ENCODE measurements at regions not wholly inside any gene's neighbourhood (a gene's known extent, or its start where the extent isn't known, plus 50 kb on each side); places are given as distances from the start of the nearest gene placed in this dataset.

GRCh38 chr7:55273186-55273980, 91.8 kb upstream of the LANCL2 start:
- DNase-seq (ENCODE audit: low read depth), result no peak
- FAIRE-seq, result no peak
- peaks cover 8% of the 10 kb centered on the region for H3K27me3 ChIP-seq (ENCODE audit: control insufficient read depth, insufficient read depth, low read length)
- TF ChIP-seq CTCF (IDR thresholded peaks at IDR 0.05; ENCODE audit: insufficient read depth, low read length, severe bottlenecking), result no peak
- H3K4me3 ChIP-seq (ENCODE audit: low read depth, low read length), result no peak overlapping the region
- H3K36me3 ChIP-seq (ENCODE audit: control insufficient read depth, insufficient read depth, low read length), result no peaks in the 10 kb centered on the region

- DNase-seq (ENCODE audit: low read depth), result no peak
- no peak for FAIRE-seq
- no peak overlapping the region for H3K4me3 ChIP-seq (ENCODE audit: low read depth, low read length)
- peaks cover 8% of the 10 kb centered on the region for H3K27me3 ChIP-seq (ENCODE audit: control insufficient read depth, insufficient read depth, low read length)
- no peak for TF ChIP-seq CTCF (IDR thresholded peaks at IDR 0.05; ENCODE audit: insufficient read depth, low read length, severe bottlenecking)
- no peaks in the 10 kb centered on the region for H3K36me3 ChIP-seq (ENCODE audit: control insufficient read depth, insufficient read depth, low read length)
Measured at GRCh38 chr7:55274156-55274555, 91.0 kb upstream of the LANCL2 start.

- Histone ChIP-seq H3K4me3 (ENCODE audit: low read depth, low read length) (no peak overlapping the region), H3K27me3 (ENCODE audit: control insufficient read depth, insufficient read depth, low read length) (peaks cover 8% of the 10 kb centered on the region), H3K36me3 (ENCODE audit: control insufficient read depth, insufficient read depth, low read length) (no peaks in the 10 kb centered on the region)
- FAIRE-seq, result no peak
- no peak for TF ChIP-seq CTCF (IDR thresholded peaks at IDR 0.05; ENCODE audit: insufficient read depth, low read length, severe bottlenecking)
- DNase-seq (ENCODE audit: low read depth), result no peak
Measured at GRCh38 chr7:55275291-55276200, 89.6 kb upstream of the LANCL2 start.

GRCh38 chr7:55276572-55277295, 88.4 kb upstream of the LANCL2 start:
- FAIRE-seq (no peak), DNase-seq (ENCODE audit: low read depth) (no peak)
- no peak for TF ChIP-seq CTCF (IDR thresholded peaks at IDR 0.05; ENCODE audit: insufficient read depth, low read length, severe bottlenecking)
- Histone ChIP-seq H3K27me3 (ENCODE audit: control insufficient read depth, insufficient read depth, low read length) (peaks cover 5% of the 10 kb centered on the region), H3K4me3 (ENCODE audit: low read depth, low read length) (no peak overlapping the region), H3K36me3 (ENCODE audit: control insufficient read depth, insufficient read depth, low read length) (no peaks in the 10 kb centered on the region)

- no peak for TF ChIP-seq CTCF (IDR thresholded peaks at IDR 0.05; ENCODE audit: insufficient read depth, low read length, severe bottlenecking)
- FAIRE-seq, result no peak
- peaks cover 3% of the 10 kb centered on the region for H3K27me3 ChIP-seq (ENCODE audit: control insufficient read depth, insufficient read depth, low read length)
- H3K36me3 ChIP-seq (ENCODE audit: control insufficient read depth, insufficient read depth, low read length), result no peaks in the 10 kb centered on the region
- no peak overlapping the region for H3K4me3 ChIP-seq (ENCODE audit: low read depth, low read length)
- DNase-seq (ENCODE audit: low read depth), result no peak
Measured at GRCh38 chr7:55277916-55278315, 87.2 kb upstream of the LANCL2 start.
